ENCODE measurements at regions not wholly inside any gene's neighbourhood (a gene's known extent, or its start where the extent isn't known, plus 50 kb on each side); places are given as distances from the start of the nearest gene placed in this dataset.
A peak's percentile ranks its signal among the peaks of the same experiment; 100 is the strongest.

DNA sequence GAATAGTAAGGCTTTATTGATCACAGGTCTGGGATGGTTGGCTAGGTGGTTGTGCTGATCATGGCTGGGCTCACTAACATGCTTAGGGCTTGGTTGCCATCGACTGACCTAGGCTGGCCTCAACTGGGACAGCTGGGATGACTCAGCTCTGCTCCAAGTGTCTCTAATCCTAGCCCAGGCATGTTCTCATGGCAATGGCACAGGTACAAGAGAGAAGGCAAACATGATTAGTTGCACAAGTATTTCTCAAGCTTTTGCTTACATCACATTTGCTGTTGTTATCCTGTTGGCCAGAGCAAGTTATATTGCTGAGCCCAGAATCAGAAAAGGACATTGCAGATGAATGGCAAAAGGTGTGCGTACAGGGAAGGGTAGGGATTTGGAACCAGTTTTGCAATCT lies 68.5 kb upstream of the SLC35C1 start (continued):
- TF ChIP-seq, protein P1, sequence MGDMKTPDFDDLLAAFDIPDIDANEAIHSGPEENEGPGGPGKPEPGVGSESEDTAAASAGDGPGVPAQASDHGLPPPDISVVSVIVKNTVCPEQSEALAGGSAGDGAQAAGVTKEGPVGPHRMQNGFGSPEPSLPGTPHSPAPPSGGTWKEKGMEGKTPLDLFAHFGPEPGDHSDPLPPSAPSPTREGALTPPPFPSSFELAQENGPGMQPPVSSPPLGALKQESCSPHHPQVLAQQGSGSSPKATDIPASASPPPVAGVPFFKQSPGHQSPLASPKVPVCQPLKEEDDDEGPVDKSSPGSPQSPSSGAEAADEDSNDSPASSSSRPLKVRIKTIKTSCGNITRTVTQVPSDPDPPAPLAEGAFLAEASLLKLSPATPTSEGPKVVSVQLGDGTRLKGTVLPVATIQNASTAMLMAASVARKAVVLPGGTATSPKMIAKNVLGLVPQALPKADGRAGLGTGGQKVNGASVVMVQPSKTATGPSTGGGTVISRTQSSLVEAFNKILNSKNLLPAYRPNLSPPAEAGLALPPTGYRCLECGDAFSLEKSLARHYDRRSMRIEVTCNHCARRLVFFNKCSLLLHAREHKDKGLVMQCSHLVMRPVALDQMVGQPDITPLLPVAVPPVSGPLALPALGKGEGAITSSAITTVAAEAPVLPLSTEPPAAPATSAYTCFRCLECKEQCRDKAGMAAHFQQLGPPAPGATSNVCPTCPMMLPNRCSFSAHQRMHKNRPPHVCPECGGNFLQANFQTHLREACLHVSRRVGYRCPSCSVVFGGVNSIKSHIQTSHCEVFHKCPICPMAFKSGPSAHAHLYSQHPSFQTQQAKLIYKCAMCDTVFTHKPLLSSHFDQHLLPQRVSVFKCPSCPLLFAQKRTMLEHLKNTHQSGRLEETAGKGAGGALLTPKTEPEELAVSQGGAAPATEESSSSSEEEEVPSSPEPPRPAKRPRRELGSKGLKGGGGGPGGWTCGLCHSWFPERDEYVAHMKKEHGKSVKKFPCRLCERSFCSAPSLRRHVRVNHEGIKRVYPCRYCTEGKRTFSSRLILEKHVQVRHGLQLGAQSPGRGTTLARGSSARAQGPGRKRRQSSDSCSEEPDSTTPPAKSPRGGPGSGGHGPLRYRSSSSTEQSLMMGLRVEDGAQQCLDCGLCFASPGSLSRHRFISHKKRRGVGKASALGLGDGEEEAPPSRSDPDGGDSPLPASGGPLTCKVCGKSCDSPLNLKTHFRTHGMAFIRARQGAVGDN (CRISPR knock-in tag; IDR thresholded peaks at IDR 0.05): no peak
- no peak for TF ChIP-seq TCF7 (IDR thresholded peaks at IDR 0.05; ENCODE audit: low read depth)
- TF ChIP-seq ZNF660 (CRISPR knock-in tag; IDR thresholded peaks at IDR 0.05; ENCODE audit: borderline replicate concordance, low read depth): no peak
- TF ChIP-seq ZNF550 (CRISPR knock-in tag; IDR thresholded peaks at IDR 0.05; ENCODE audit: borderline replicate concordance): no peak
- TF ChIP-seq ZNF652 (CRISPR knock-in tag; IDR thresholded peaks at IDR 0.05; ENCODE audit: borderline replicate concordance, low read depth): no peak
- TF ChIP-seq, protein P2, sequence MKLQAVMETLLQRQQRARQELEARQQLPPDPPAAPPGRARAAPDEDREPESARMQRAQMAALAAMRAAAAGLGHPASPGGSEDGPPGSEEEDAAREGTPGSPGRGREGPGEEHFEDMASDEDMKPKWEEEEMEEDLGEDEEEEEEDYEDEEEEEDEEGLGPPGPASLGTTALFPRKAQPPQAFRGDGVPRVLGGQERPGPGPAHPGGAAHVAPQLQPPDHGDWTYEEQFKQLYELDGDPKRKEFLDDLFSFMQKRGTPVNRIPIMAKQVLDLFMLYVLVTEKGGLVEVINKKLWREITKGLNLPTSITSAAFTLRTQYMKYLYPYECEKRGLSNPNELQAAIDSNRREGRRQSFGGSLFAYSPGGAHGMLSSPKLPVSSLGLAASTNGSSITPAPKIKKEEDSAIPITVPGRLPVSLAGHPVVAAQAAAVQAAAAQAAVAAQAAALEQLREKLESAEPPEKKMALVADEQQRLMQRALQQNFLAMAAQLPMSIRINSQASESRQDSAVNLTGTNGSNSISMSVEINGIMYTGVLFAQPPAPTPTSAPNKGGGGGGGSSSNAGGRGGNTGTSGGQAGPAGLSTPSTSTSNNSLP (IDR thresholded peaks at IDR 0.05; ENCODE audit: low read depth, low read length): no peak
- TF ChIP-seq, protein P3, sequence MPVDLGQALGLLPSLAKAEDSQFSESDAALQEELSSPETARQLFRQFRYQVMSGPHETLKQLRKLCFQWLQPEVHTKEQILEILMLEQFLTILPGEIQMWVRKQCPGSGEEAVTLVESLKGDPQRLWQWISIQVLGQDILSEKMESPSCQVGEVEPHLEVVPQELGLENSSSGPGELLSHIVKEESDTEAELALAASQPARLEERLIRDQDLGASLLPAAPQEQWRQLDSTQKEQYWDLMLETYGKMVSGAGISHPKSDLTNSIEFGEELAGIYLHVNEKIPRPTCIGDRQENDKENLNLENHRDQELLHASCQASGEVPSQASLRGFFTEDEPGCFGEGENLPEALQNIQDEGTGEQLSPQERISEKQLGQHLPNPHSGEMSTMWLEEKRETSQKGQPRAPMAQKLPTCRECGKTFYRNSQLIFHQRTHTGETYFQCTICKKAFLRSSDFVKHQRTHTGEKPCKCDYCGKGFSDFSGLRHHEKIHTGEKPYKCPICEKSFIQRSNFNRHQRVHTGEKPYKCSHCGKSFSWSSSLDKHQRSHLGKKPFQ (CRISPR knock-in tag; IDR thresholded peaks at IDR 0.05; ENCODE audit: insufficient replicate concordance): no peak
- no peak for TF ChIP-seq ZNF777 (CRISPR knock-in tag; IDR thresholded peaks at IDR 0.05)
- TF ChIP-seq RFX1 (IDR thresholded peaks at IDR 0.05): peak; percentile 8; the same call in 1 of the 2 replicates
- TF ChIP-seq MIER3 (CRISPR knock-in tag; IDR thresholded peaks at IDR 0.05; ENCODE audit: borderline replicate concordance): no peak
- peak; percentile 85 for TF ChIP-seq FOSL2 (CRISPR knock-in tag; IDR thresholded peaks at IDR 0.05)
- TF ChIP-seq KDM5B (CRISPR knock-in tag; IDR thresholded peaks at IDR 0.05; ENCODE audit: borderline replicate concordance): no peak
- no peak for TF ChIP-seq SMAD1 (CRISPR knock-in tag; IDR thresholded peaks at IDR 0.05; ENCODE audit: borderline replicate concordance, low read depth)
- TF ChIP-seq, protein P4, sequence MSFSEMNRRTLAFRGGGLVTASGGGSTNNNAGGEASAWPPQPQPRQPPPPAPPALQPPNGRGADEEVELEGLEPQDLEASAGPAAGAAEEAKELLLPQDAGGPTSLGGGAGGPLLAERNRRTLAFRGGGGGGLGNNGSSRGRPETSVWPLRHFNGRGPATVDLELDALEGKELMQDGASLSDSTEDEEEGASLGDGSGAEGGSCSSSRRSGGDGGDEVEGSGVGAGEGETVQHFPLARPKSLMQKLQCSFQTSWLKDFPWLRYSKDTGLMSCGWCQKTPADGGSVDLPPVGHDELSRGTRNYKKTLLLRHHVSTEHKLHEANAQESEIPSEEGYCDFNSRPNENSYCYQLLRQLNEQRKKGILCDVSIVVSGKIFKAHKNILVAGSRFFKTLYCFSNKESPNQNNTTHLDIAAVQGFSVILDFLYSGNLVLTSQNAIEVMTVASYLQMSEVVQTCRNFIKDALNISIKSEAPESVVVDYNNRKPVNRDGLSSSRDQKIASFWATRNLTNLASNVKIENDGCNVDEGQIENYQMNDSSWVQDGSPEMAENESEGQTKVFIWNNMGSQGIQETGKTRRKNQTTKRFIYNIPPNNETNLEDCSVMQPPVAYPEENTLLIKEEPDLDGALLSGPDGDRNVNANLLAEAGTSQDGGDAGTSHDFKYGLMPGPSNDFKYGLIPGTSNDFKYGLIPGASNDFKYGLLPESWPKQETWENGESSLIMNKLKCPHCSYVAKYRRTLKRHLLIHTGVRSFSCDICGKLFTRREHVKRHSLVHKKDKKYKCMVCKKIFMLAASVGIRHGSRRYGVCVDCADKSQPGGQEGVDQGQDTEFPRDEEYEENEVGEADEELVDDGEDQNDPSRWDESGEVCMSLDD (CRISPR knock-in tag; IDR thresholded peaks at IDR 0.05; ENCODE audit: borderline replicate concordance): no peak
- TF ChIP-seq ZNF263 (CRISPR knock-in tag; IDR thresholded peaks at IDR 0.05): no peak
- TF ChIP-seq, protein P5, sequence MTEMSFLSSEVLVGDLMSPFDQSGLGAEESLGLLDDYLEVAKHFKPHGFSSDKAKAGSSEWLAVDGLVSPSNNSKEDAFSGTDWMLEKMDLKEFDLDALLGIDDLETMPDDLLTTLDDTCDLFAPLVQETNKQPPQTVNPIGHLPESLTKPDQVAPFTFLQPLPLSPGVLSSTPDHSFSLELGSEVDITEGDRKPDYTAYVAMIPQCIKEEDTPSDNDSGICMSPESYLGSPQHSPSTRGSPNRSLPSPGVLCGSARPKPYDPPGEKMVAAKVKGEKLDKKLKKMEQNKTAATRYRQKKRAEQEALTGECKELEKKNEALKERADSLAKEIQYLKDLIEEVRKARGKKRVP (CRISPR knock-in tag; IDR thresholded peaks at IDR 0.05): 0 out of 4 replicates have a peak, but pooled peaks of 1 of the 2 experiments have one; percentile 13
- TF ChIP-seq SOX5 (CRISPR knock-in tag; IDR thresholded peaks at IDR 0.05; ENCODE audit: borderline replicate concordance): no peak
- no peak for TF ChIP-seq HES4 (CRISPR knock-in tag; IDR thresholded peaks at IDR 0.05; ENCODE audit: borderline replicate concordance)
